GM18499 (cell line): ENCODE measurements at regions not wholly inside any gene's neighbourhood (a gene's known extent, or its start where the extent isn't known, plus 50 kb on each side); places are given as distances from the start of the nearest gene placed in this dataset.

ENCODE experiments used
- ATAC-seq: cut with Tn5 transposase; IDR thresholded peaks from one replicate; pipeline ENCODE4 v1.9.1; 2021; ENCODE audit warnings: moderate number of reproducible peaks; ENCODE audit not compliant: insufficient read depth, unreplicated experiment

DNA sequence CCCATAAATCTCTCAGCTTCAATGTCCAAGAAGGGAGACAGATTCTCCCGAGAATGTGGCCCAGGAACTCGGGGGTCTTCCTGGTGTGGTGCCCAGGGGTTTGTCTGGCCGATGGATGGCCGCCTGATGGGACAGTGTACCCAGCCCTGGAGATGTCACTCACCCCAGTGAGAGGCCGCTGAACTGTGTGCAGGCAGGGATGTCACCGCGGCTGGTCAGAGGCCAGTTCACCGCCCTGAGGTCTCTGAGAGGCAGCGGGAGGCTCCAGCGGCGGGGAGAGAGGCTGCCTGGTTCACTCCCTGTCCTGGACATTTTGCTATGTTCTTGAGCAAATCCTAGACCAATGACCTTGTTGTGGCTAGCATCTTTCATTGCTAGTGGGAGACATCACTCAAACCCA lies 1349.5 kb downstream of the BRD1 start:
- no peak for ATAC-seq

DNA sequence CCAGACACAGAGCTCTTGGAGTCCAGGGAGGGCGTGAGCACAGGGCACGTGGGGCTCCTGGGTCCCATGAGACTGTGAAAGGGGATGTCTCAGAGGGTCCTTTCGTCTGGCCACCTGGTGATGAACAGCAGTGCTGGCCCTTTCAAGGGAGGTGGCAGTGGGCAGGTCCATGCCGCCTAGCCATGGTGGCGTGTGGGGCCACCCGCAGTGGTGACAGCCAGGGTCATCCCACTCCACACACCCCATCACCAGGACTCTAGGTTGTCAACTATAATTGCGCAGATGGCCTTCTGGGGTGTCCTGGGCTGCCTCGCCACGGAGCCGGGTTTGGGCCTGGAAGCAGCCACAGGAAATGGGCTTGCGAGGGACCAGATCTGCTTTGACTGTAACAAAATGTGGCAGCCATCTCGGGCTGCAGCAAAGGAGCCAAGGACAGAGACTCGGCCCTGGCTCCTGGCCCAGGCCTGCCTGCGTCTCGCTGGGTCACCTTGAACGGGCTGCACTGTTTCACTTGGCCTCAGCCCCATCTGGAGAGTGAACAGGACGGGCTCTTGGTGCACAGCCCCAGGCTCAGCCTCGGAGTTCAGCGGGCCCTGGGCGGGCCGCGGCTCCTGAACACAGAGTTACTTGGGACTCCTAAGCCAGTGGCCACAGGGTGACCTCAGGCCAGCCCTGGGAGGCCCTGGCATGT lies 1350.5 kb downstream of the BRD1 start:
- ATAC-seq: no peak

DNA sequence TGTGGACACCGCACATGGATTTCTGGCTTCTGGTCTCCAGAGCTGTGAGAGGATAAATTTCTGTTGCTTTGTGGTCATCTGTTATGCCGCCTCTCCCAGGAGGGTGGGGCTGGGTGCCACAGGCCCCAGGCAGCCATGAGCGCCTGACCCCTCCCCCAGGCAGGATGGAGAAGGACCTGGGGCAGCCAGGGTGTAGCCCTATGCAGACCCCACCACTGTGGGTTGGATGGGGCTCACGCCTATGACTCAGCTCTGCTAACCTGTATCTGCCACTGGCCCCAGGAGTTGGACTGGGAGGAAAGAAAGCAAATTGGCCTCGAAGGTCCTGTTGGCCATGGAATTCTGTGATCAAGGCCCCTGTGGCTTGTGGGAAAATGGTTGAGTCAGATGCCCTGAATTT lies 1351.1 kb downstream of the BRD1 start:
- ATAC-seq: no peak

DNA sequence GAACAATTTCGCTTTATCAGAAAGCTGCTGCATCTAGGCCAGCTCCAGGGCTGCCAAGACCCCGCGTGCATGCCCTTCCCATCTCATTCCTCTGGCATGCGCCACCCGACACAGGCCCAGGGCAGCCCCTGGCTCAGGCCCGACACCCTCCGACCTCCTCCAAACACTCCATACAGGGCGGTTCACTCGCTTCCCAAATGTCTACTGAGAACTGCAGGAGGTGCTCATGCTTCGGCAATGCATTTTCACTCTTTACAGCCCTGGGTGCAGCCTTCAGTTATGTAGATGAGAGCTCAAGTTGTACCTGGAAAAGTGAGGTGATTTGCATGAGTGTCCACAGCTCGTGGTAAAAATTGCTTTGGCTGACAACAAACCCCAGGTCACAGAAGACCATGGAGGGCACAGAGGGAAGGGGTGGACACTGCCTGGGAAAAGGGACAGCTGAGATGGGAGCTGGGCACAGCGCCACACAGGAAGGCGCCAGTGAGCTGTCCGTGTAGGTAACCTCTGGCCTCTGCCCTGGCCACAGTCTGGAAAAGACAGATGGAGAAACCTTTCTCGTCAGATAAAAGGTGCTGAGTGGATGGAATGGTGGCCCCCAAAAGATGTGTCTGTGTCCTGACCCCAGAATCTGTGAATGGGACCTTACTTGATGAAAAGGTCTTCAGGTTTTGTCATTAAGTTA lies 1351.9 kb downstream of the BRD1 start:
- no peak for ATAC-seq

DNA sequence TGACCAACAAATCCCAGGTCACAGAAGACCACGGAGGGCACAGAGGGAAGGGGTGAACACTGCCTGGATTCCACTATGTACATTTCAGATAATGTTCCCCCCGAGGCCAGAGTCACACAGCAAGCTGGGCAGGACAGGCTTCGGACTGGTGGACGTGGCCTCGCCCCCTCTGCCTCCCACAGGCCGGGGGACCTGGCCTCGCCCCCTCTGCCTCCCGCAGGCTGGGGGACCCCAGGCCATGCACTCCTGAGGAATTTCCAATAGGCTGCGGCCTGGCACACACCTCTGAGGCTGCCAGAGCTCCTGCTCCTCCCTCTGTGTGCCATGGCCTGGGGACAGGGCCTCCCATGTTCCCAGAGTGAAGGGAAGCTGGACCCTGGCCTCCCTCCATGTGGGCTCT lies 1352.8 kb downstream of the BRD1 start:
- ATAC-seq: no peak

DNA sequence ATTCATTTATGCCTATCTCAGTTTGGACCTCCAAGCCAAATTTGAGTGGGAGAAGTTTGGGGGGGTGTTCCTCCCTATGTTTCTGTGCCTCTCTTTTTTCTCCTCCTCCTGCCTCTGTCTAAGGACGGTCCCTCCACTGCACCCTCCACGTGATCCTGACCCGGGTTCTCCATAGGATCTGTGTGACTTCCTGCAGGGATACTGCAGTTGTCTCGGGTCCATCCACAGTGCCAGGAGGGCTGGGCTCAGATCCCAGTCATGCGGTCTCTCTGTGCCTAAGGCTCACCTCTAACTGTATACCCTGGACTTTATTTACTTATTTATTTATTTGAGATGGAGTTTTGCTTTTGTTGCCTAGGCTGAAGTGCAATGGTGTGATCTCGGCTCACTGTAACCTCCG lies 1354.5 kb downstream of the BRD1 start:
- no peak for ATAC-seq

DNA sequence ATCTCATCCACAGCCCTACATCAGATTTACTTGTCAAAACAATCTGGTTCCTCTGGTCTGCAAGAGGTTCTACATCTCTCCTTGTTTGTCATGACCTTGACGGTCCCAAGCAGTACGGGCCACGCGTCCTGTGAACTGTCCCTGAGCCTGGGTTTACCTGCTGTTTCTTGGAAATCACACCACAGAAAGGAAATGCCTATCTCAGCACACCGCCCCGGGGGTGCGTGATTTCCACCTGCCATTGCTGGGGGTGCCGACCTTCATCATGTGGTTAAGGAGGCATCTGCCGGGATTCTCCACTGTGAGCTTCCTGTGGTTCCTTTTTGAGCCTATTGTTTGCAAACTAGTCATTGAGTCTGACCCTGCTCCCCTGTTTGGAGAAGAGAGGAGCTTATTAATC lies 1363.4 kb downstream of the BRD1 start:
- no peak for ATAC-seq

DNA sequence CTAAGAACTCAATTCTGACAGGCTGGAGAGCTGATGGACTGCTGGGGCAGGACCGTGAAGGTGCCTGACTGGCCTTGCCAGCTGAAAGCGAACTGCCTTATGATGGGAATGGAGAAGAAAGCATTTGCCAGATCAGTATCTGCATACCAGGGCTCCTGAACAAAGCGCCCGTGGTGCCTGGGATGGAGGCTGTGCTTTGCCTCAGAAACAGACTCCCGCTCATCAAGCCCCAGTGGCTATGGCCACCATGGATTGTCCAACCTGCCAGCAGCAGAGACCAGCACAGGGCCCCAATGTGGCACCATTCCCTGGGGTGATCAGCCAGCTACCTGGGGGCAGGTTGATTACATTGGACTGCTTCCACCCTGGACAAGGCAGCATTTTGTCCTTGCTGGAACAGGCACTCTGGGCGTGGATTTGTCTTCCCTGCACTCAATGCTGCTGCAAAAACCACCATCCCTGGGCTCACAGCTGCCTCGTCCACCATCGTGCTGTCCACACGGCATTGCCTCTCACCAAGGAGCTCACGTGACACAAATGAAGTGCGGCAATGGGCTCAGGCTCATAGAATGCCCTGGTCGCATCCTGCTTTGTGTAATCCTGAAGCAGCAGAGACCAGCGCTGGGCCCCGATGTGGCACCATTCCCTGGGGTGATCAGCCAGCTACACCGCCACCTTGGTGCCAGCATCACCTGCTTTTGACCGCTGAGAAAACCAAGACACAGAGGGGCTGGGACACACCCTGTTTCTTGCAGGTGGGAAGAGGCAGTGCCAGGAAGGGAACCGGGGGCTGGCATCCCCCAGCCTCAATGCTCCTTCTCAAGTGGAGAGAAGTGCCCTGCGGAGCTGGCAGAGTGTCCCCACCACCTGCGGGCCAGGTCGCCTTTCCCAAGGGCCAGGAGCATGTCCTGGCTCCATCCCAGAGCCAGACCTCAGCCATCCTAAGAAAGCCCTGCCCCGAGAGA lies 1367.5 kb downstream of the BRD1 start:
- no peak for ATAC-seq

DNA sequence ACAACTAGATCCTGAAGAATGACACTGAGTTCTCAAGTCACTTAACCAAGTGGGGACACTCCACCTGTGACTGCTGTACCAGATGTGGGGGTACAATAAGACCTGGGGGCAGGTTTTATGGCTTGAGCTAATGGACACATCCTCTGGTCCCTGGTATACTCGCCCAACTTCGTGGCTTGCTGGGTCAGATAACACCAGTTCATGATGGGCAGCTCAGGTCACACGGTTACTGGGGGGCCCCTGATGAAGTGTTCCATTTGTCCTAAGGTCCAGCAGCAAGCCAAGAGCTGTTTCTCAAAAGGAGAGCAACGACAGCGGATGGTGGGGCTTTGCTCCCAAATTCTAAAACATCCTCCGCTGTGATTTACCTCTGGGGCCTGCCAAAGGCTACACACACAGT lies 1368.4 kb downstream of the BRD1 start:
- ATAC-seq: no peak

DNA sequence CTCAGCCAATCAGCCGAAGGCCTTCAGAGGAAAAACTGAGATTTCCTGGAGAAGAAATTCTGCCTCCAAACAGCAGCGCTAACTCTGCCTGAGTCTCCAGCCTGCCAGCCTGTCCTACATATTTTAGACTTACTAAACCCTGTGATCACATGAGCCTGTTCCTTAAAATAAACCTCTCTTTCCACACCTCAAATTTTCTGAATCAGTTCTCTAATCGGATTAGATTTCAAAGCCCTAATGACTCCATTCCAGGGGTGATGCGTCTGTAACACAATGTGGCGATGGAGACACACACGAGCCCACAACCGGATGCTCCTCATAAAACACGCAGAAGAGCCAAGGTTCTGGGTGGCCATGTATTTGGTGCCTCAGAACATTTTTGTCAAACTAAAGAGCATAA lies 1371.2 kb downstream of the BRD1 start:
- ATAC-seq: no peak

DNA sequence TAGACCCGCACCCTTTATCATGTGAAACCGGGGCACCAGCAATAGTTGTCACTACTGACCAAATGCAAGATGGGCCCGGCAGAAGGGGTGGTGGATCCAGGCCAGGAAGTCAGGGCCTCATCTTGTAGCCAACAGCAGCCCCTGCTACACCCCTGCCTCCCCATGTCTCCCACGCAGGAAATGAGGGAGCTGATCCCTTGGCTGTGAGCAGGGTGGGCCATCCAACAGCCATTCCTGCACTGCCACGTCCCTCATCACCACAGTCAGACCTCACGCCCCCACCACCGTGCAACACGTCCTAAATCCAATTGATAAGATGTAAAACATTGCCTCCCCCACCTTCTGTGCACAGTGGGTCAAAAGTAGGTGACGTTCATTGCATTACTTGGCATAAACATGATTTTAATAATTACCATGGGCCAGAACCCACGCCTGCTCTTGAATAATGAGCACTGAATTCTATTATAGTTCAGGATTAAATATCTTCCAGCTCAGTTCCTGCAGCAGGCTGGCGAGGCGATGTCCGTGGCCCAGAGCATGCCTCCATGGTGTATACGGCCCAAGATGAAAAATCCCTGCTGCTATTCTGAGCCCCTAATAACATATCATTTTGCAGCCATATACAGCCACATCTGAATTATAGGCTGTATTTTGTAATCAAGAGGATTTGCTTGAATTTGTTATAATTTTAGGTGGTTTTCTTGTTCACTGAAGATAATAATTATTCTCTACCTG lies 1373.8 kb downstream of the BRD1 start:
- ATAC-seq: no peak

DNA sequence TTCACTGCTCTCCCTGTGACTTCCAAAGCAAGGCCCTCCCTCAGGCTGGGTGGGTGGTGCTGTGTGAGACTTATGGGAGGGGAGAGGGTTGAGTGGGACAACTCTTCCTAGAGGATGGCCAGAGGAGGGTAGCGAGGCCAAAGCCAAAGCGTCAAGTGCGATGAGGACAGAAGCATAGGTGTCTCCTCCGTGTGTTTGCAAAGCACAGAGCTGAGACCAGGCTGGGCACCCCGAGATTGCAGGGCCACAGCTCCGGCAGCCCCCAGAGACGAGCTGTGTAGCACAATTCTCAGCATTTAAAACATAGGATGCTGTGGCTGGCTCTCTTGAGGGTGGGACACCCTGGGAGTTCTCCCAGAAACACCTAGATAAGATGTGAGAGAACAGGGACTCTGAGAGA lies 1374.5 kb downstream of the BRD1 start:
- no peak for ATAC-seq

DNA sequence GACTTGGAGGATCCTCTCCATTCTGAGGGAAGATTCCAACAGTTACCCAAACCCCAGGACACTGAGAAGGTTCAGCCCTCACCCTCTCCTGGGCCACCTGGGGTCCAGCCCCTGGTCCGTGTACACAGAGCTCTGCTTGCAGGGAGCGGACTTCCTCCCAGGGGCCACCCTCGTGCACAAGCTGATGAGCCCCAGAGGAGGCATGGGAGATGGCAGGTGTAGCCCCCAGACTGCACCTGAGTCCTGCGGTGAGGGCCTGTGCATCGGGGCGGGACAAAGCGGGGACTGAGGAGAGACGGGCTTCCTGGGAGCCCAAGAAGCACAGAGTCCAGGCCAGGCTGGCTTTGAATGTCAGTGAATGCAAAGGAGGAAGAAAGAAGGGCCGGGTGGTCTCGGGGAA lies 1374.9 kb downstream of the BRD1 start:
- ATAC-seq: no peak

DNA sequence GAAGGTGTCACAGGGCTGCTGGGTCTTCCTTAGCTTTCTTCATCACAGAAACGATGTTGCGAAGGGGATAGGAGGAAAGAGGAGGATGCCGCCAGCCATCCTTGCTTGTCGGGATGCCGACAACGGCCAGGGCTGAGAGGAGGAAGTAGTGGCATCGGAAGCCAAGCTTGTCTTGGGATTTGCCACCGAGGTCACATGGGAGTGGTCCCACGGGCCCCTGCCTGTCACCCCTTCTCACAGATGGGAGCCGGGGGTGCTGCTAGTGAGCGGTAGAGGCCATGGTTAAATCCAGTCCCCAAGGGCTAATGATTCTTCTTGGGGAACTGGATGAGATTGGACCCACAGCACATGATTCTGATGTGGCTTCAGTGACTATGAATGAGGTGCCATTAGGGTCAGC lies 1375.8 kb downstream of the BRD1 start:
- ATAC-seq: no peak

DNA sequence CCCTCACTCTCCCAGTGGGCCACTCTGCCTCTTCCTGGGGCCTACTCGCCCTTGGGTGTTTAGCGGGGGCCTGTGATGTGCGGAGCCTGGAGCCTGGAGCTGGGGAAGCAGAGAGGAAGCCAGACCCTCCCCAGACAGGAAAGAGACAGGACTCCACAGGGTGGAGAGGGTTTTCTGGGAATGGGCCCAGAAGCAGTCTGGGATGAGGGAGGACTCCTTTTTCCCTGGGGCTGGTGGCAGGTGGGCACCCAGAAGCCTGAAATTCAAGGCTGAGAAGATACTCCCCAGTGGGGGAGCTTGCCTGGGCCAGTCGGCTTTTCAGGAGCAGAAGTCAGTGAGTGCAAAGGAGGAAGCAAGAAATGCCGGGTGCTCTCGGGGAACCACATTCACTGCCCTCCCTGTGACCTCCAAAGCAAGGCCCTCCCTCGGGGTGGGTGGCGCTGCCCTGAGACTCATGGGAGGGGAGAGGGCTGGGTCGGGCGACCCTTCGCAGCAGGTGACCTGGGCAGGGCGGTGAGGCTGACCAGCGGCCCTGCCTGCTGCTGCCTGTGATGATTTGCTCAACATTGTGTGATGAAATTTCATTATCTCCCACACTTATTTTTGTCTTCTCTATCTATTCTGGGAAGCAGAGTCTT lies 1377.4 kb downstream of the BRD1 start:
- no peak for ATAC-seq

DNA sequence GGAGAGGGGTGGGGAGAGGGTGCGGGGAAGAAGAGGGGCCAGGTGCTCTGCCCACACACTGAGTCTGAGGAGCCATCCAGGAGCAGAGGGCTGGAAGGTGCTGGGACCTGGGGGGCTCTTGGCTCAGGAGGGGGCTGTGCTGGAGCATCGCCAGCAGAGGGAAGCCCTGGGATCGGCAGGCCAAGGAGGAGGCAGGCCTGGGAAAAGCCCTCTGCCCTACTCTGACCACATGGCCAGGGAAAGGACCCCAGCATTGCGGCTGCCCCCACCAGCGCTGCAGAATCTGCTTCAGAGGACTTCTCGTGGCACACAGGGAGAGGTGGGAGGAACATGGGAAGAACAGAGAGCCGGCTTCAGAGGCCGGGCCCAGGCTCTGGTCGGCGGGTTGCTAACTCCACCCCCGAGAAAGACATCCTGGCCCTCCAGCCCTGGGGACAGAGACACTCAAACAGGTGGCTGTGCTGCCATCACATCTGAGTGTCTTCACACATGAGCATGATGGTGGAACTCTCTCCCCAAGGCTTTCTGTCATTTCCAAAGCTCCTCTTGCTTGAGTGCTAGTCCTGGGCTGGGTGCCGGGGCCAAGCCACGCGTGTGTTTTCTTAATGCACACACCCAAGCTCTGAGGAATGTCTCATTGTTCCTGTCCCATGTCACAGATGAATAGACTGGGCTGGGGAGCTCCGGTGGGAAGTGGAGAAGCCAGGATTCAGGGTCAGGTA lies 1378.0 kb downstream of the BRD1 start:
- no peak for ATAC-seq

DNA sequence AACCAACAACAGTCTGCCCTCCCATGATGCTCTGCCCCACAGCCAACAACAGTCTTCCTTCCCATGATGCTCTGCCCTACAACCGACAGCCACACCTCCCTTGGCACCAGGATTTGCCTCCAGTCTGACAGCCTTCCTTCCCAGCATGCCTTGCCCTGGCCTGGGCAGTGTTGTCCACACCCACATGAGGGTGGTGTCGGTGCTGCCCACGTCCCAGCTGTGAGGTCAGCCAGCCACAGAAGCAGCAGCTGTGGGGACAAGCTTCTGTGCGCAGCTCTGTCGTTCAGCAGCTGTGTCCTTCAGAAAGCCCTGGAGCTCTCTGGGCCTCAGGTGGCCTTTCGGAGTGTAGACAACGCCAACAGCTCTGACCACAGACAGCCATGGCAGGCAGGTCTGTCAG lies 1378.9 kb downstream of the BRD1 start:
- no peak for ATAC-seq

DNA sequence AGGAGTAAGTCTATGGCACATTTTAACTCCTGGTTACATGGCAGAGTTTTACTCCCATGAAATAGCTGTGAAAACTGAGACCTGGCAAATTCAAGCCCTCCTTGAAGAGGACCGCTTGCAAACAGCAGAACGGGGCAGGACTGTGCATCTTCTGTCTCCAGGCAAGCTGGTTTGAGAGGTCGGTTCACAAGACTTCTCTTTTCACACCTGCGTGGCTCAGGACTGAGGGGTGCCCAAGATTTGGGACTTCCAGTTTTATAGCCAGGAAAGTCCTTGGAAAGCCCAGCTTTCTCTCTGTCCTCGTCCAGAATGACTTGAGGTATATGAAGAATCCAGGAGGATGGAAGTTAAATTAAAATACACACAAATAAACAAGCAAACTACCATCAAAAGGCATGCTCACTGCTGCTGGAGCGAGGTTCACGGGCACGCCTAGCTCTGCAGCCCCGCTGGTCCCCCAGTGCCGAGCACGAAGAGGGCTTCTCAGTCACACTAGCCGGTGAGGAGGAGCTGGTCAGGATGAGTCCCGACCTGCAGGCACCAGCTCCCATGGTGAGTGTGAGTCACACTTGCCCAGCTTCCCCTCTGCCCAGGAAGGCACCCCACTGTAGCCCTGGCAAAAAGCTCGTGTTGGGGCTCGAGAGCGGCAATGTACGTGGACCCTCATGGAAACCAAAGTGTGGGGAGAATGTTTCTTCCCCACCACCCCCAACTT lies 1382.4 kb downstream of the BRD1 start:
- no peak for ATAC-seq
